ENCODE measurements at regions not wholly inside any gene's neighbourhood (a gene's known extent, or its start where the extent isn't known, plus 50 kb on each side); places are given as distances from the start of the nearest gene placed in this dataset.

- TF ChIP-seq CTCF (conservative IDR thresholded peaks at IDR 0.05; ENCODE audit: low read depth), result no peak
- DNase-seq (ENCODE audit: low spot score), result no peak
- ChIA-PET POLR2A (ENCODE audit: low non-redundant PET) (no interaction called here), CTCF (interaction anchor here (0.6 kb wide), 1 partner anchor 811 kb away, joined by 8 read pairs; no protein-coding TSS in a partner anchor)
- H3K27ac ChIP-seq, result no peak overlapping the region
Observed at GRCh38 chr10:36050763-36051499, 408.8 kb upstream of the FZD8 start.

- POLR2A ChIA-PET (ENCODE audit: low non-redundant PET), result no interaction called here
- no peak overlapping the region for H3K27ac ChIP-seq
- DNase-seq (ENCODE audit: low spot score), result no peak
- no peak for TF ChIP-seq CTCF (conservative IDR thresholded peaks at IDR 0.05; ENCODE audit: low read depth)
- CTCF ChIA-PET, result no interaction called here
Observed at GRCh38 chr10:36048780-36049179, 406.7 kb upstream of the FZD8 start.

- CTCF ChIA-PET, result no interaction called here
Observed at GRCh38 chr10:36048236-36048635, 406.1 kb upstream of the FZD8 start.

GRCh38 chr10:36042135-36042534, 400.0 kb upstream of the FZD8 start:
- CTCF ChIA-PET, result no interaction called here
- POLR2A ChIA-PET (ENCODE audit: low non-redundant PET), result no interaction called here
- no peak for DNase-seq (ENCODE audit: low spot score)
- TF ChIP-seq CTCF (conservative IDR thresholded peaks at IDR 0.05; ENCODE audit: low read depth), result no peak
- no peak overlapping the region for H3K27ac ChIP-seq

More at GRCh38 chr10:36048236-36048635, 406.1 kb upstream of the FZD8 start:
- no peak for DNase-seq (ENCODE audit: low spot score)
- no peak for TF ChIP-seq CTCF (conservative IDR thresholded peaks at IDR 0.05; ENCODE audit: low read depth)
- no peak overlapping the region for H3K27ac ChIP-seq
- POLR2A ChIA-PET (ENCODE audit: low non-redundant PET), result no interaction called here

GRCh38 chr10:36038316-36038955, 396.3 kb upstream of the FZD8 start:
- CTCF ChIA-PET, result no interaction called here

GRCh38 chr10:36036137-36036536, 394.0 kb upstream of the FZD8 start:
- ChIA-PET CTCF (interaction anchor here (0.5 kb wide), 1 partner anchor 69 kb away, joined by 3 read pairs; no protein-coding TSS in a partner anchor), POLR2A (ENCODE audit: low non-redundant PET) (no interaction called here)
- no peak for TF ChIP-seq CTCF (conservative IDR thresholded peaks at IDR 0.05; ENCODE audit: low read depth)
- no peak for DNase-seq (ENCODE audit: low spot score)
- H3K27ac ChIP-seq, result no peak overlapping the region

More at GRCh38 chr10:36038316-36038955, 396.3 kb upstream of the FZD8 start:
- POLR2A ChIA-PET (ENCODE audit: low non-redundant PET), result no interaction called here
- DNase-seq (ENCODE audit: low spot score), result no peak
- TF ChIP-seq CTCF (conservative IDR thresholded peaks at IDR 0.05; ENCODE audit: low read depth), result no peak
- no peak overlapping the region for H3K27ac ChIP-seq

Data from RWPE1 (cell line).